ENCODE measurements at regions not wholly inside any gene's neighbourhood (a gene's known extent, or its start where the extent isn't known, plus 50 kb on each side); places are given as distances from the start of the nearest gene placed in this dataset.
A peak's percentile ranks its signal among the peaks of the same experiment; 100 is the strongest.

DNA sequence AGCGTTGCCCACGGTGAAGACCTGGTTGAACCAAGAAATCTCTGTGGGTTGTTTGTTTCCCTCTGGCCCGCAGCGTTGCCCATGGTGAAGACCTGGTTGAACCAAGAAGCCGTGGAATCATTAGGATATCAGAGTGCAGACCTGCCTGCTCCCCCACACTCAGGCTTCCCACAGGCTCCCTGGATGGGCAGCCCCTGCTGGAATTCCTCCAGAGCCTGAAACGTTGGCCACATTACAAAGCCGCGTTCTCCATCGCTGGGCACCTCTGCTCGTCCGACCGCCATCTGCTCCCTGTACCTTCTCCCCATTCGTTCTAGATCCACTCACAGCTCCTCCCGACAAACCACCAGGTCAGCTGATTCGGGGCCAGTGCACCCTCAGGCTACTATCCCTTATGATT lies 266.9 kb upstream of the SHH start:
- Histone ChIP-seq H3K9ac (no peak overlapping the region), H3K9me3 (replicated peaks in 1 of 11) (no peaks in the 10 kb centered on the region), H3K4me1 (peaks cover 0 to 19% (median 12%) of the 10 kb centered on the region in 10 experiments; a peak in 12 of 20 replicates), H3K4me2 (peak overlapping the region in 7 of 11 experiments; percentile 20 to 57 (median 36); a peak in 10 of 22 replicates), H3K36me3 (no peaks in the 10 kb centered on the region), H4K20me1 (no peaks in the 10 kb centered on the region), H3K27me3 (peaks cover 0 to 4% (median 0%) of the 10 kb centered on the region in 11 experiments; a peak in 1 of 22 replicates), H3K4me3 (no peak overlapping the region), H3K27ac (no peak overlapping the region)
- no peak for TF ChIP-seq Cebpa-rat (IDR thresholded peaks at IDR 0.05)

DNA sequence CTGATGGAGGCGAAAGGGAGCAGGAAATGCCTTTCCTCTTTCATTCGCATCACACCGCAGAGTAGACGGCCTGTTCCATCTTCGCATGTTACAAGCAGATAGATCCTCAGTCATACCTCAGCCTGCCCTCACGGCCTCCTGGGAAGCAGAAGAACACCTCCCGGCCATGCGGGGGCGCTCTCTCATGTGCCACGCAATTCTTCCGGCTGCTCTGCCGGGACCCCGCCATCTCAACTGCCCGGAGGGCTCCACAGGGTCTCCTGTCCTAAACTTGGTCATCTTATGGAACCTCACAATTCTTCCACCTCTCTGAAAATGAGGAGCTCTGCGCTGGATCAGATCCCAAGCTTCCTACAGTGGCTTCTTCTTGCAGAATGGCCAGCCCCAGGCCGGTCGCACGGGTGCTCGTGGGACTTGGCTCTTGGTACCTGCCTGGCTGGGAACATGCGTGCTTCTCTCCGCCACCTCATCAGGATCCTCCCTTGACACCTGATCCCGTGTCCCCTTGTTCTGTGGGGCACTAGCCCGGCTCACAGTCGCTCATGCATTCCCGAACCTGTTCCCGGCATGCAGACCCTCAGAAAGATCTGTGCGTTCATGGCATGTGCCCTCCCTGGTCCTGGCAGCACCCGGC lies 262.8 kb upstream of the SHH start:
- no peak for TF ChIP-seq Cebpa-rat (IDR thresholded peaks at IDR 0.05)
- H3K9ac ChIP-seq, result no peak overlapping the region
- no peaks in the 10 kb centered on the region for H3K36me3 ChIP-seq
- peaks cover 0 to 4% (median 0%) of the 10 kb centered on the region in 11 experiments; a peak in 1 of 22 replicates for H3K27me3 ChIP-seq
- peaks cover 0 to 15% (median 0%) of the 10 kb centered on the region in 11 experiments; a peak in 5 of 22 replicates for H3K9me3 ChIP-seq (replicated peaks in 1 of 11)
- no peak overlapping the region for H3K4me3 ChIP-seq
- H3K27ac ChIP-seq, result no peak overlapping the region
- H3K4me1 ChIP-seq, result peaks cover 0 to 28% (median 19%) of the 10 kb centered on the region in 10 experiments; a peak in 13 of 20 replicates
- no peak overlapping the region for H3K4me2 ChIP-seq
- no peaks in the 10 kb centered on the region for H4K20me1 ChIP-seq

DNA sequence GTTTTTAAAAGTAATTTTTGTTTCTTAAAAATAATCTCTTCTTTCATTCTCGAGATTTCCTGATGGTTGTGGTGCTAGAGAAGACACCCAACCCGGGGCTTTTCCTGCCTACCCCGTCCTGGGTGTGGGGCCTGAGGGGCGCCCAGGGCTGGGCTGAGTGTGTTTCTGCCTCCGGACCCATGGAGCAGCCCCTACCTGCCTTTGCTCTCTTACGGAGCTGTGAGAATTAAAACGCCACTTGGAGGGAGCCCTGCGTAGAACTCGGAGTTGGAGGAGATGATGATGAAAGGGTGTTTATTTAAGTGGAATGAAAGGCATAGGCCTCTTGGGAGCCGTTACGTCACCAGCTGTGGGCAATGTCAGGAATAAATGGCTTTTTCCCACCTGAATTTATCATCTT lies 261.8 kb upstream of the SHH start:
- H3K36me3 ChIP-seq, result no peaks in the 10 kb centered on the region
- peaks cover 0 to 20% (median 12%) of the 10 kb centered on the region in 10 experiments; a peak in 13 of 20 replicates for H3K4me1 ChIP-seq
- H3K9ac ChIP-seq, result no peak overlapping the region
- peaks cover 0 to 18% (median 0%) of the 10 kb centered on the region in 11 experiments; a peak in 6 of 22 replicates for H3K9me3 ChIP-seq (replicated peaks in 1 of 11)
- H4K20me1 ChIP-seq, result no peaks in the 10 kb centered on the region
- no peak for TF ChIP-seq Cebpa-rat (IDR thresholded peaks at IDR 0.05)
- H3K27ac ChIP-seq, result no peak overlapping the region
- peaks cover 0 to 1% (median 0%) of the 10 kb centered on the region in 11 experiments; a peak in 1 of 22 replicates for H3K27me3 ChIP-seq
- no peak overlapping the region for H3K4me3 ChIP-seq
- H3K4me2 ChIP-seq, result peak overlapping the region in 8 of 11 experiments; percentile 24 to 59 (median 35); a peak in 14 of 22 replicates

DNA sequence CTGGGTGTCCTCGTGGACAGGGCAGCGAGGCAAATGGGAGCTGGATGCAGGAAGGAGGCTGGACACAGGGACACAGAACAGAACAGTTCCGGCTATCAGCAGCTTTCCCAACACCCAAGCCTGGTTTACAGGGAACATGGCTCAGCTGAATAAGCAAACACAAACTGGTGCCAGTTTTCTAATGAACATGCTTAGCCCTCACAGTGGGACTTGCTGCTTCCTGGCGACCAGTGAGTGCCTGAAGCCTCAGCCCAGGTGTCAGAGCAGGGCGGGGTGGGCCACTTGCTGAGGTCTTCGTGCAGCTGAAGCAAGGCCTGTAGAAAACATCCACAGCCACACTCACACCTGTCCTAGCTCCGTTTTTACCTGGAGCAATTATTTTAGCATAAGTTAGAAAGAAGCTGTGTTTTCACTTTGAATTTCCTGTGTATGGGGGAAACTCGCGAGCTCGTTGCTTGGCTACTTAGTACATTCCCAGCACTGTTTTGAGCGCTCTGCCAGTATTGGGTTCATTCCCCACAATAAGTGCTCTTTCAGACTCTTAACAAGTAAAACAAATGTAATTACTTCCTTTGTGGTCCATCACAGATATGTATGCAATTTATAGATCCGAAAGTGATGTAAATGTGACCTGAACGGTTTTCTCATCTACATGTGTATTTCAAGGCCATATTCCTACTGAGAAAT lies 261.2 kb upstream of the SHH start:
- Histone ChIP-seq H3K9me3 (replicated peaks in 1 of 11) (peaks cover 0 to 18% (median 0%) of the 10 kb centered on the region in 11 experiments; a peak in 6 of 22 replicates), H3K27ac (no peak overlapping the region), H3K9ac (no peak overlapping the region), H3K27me3 (no peaks in the 10 kb centered on the region), H3K4me1 (peaks cover 0 to 19% (median 12%) of the 10 kb centered on the region in 10 experiments; a peak in 13 of 20 replicates), H3K36me3 (no peaks in the 10 kb centered on the region), H3K4me3 (no peak overlapping the region), H3K4me2 (peak overlapping the region in 7 of 11 experiments; percentile 24 to 59 (median 36); a peak in 14 of 22 replicates), H4K20me1 (no peaks in the 10 kb centered on the region)
- TF ChIP-seq Cebpa-rat (IDR thresholded peaks at IDR 0.05), result no peak

DNA sequence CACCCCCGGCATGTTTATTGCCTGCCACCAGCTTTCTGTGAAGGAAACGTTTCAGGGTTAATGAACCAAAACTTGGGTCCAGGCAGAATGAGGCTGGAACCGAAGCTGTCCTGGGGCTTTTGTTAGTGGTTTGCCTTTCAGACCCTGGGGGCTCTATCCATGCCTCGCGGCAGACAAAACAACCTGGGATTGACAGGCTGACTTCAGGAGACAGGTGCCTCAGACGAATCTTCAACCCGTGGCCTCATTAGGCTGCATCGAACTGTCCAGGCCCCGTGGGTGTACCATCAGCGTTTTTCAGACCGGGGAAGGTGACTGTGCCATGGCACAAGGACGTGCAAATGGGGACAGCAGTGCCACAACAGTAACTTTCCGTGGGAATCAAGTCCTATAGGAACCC lies 259.3 kb upstream of the SHH start:
- Histone ChIP-seq H3K4me2 (no peak overlapping the region), H3K27ac (no peak overlapping the region), H3K4me3 (no peak overlapping the region), H3K36me3 (no peaks in the 10 kb centered on the region), H3K4me1 (peaks cover 0 to 19% (median 12%) of the 10 kb centered on the region in 10 experiments; a peak in 13 of 20 replicates), H3K27me3 (no peaks in the 10 kb centered on the region), H3K9me3 (replicated peaks in 1 of 11) (peaks cover 0 to 18% (median 0%) of the 10 kb centered on the region in 11 experiments; a peak in 6 of 22 replicates), H4K20me1 (no peaks in the 10 kb centered on the region), H3K9ac (no peak overlapping the region)
- no peak for TF ChIP-seq Cebpa-rat (IDR thresholded peaks at IDR 0.05)

DNA sequence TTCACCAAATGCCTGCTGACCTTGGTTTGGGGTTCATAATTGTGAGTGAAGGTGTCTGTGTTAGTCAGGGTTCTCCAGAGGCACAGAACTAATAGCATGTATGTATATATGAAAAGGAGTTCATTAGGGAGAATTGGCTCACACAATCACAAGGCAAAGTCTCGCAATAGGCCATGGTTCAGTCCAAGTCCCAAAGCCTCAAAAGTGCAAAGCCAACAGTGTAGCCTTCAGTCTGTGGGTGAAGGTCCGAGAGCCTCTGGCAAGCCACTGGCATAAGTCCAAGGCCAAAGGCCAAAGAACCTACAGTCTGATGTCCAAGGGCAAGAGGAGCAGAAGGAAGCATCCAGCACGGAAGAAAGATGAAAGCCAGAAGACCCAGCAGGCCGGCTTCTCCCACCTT lies 257.6 kb upstream of the SHH start:
- Histone ChIP-seq H3K9ac (no peak overlapping the region), H3K4me3 (no peak overlapping the region), H3K27ac (no peak overlapping the region), H3K4me1 (peaks cover 0 to 19% (median 12%) of the 10 kb centered on the region in 10 experiments; a peak in 13 of 20 replicates), H3K4me2 (no peak overlapping the region), H4K20me1 (no peaks in the 10 kb centered on the region), H3K27me3 (no peaks in the 10 kb centered on the region), H3K9me3 (replicated peaks in 1 of 11) (peaks cover 0 to 18% (median 0%) of the 10 kb centered on the region in 11 experiments; a peak in 6 of 22 replicates), H3K36me3 (no peaks in the 10 kb centered on the region)
- TF ChIP-seq Cebpa-rat (IDR thresholded peaks at IDR 0.05), result no peak

DNA sequence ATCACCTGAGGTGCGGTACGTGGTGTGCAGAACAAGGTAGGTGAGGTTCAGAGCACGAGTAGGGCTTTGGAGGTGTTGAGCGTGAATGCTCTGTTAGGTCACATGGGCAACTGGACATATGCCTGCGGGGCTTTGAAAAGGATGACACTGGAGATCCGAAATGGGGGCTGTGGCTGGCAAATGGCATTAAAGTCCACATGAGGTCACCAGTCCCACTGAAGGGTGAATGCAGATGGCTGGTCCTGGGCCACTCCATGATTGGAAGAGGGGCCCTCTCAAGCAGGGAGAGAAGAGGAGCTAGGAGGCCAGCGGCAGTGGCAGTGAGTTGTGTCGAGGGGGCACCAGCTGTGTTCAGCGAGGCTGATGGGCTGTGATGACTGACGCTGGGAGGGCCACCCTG lies 254.9 kb upstream of the SHH start:
- H3K27me3 ChIP-seq, result no peaks in the 10 kb centered on the region
- no peaks in the 10 kb centered on the region for H3K4me1 ChIP-seq
- no peak overlapping the region for H3K27ac ChIP-seq
- no peak for TF ChIP-seq Cebpa-rat (IDR thresholded peaks at IDR 0.05)
- no peaks in the 10 kb centered on the region for H4K20me1 ChIP-seq
- no peak overlapping the region for H3K4me3 ChIP-seq
- H3K4me2 ChIP-seq, result no peak overlapping the region
- no peak overlapping the region for H3K9ac ChIP-seq
- peaks cover 0 to 15% (median 0%) of the 10 kb centered on the region in 11 experiments; a peak in 6 of 22 replicates for H3K9me3 ChIP-seq (replicated peaks in 1 of 11)
- H3K36me3 ChIP-seq, result no peaks in the 10 kb centered on the region

DNA sequence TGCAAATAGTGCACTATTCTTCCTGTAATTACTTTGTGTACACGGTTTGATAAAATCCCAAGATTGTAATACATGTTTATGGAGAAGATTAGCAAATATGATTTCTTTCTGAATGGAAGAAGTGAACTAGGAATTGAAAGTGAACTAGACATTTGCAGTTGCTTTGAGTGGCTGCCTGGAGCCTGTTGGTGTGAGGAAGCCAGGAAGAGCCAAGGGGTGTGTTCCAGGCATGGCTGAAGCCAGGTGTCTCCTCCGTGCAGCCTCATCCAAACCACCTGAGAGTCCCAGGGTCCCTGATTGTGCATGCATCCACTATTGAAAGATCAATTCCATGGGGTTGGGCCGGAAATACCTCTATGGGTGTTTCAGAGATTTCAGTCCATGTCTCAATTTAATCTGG lies 253.1 kb upstream of the SHH start:
- Histone ChIP-seq H4K20me1 (no peaks in the 10 kb centered on the region), H3K4me2 (no peak overlapping the region), H3K27me3 (no peaks in the 10 kb centered on the region), H3K4me1 (no peaks in the 10 kb centered on the region), H3K27ac (no peak overlapping the region), H3K4me3 (no peak overlapping the region), H3K36me3 (no peaks in the 10 kb centered on the region), H3K9ac (no peak overlapping the region), H3K9me3 (replicated peaks in 1 of 11) (peaks cover 0 to 9% (median 0%) of the 10 kb centered on the region in 11 experiments; a peak in 2 of 22 replicates)
- no peak for TF ChIP-seq Cebpa-rat (IDR thresholded peaks at IDR 0.05)

DNA sequence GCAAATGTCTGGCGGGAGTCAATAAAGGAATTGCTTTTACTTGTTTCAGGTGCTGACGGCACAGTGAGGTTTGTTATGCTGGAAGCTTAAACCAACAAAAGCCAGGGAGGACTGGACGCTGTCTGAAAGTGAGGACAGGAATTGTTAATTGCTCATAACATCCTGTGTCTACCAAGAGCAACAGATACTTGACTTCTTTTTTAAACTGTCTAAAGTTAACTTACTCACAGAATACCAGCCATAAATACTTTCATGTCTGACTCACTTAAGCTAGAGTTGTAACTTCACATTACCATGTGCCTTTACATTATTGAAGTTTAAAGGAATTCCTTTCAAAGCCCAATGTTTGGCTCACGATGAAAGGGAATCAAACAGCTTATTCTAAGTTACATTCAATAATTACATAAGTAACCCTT lies 252.7 kb upstream of the SHH start:
- Histone ChIP-seq H3K4me2 (no peak overlapping the region), H3K27me3 (no peaks in the 10 kb centered on the region), H3K4me1 (no peaks in the 10 kb centered on the region), H3K4me3 (no peak overlapping the region), H3K9ac (no peak overlapping the region), H3K27ac (no peak overlapping the region), H3K36me3 (no peaks in the 10 kb centered on the region), H4K20me1 (no peaks in the 10 kb centered on the region), H3K9me3 (replicated peaks in 1 of 11) (peaks cover 0 to 6% (median 0%) of the 10 kb centered on the region in 11 experiments; a peak in 2 of 22 replicates)
- TF ChIP-seq Cebpa-rat (IDR thresholded peaks at IDR 0.05), result no peak

Data from BLaER1 treated with 17β-estradiol and CSF1 and Interleukin-3, amounts not matched to agents 10 nM and 100 nM (cell line).